Stimulated activated CD4-positive, alpha-beta T cell treated with anti-CD3 and anti-CD28 coated beads, TNF-alpha, amount 100 ng/mL, for 4 hours (primary cell): ENCODE measurements at regions not wholly inside any gene's neighbourhood (a gene's known extent, or its start where the extent isn't known, plus 50 kb on each side); places are given as distances from the start of the nearest gene placed in this dataset.
"Not testable (repeated sequence)": the region's sequence is repeated elsewhere in the genome, so short reads cannot be mapped to it uniquely, and the experiment has no call there.

ENCODE experiments used
- DNase-seq, 3 experiments: peaks; one replicate each; pipeline ENCODE4 v3.0.0-alpha.2; 2020; ENCODE audit warnings: low read depth in 3 of 3

GRCh38 chr9:42377530-42378417 lies 194.3 kb downstream of the SPATA31A6 start:
- not testable (repeated sequence) for DNase-seq

GRCh38 chr9:42378418-42378815 lies 195.0 kb downstream of the SPATA31A6 start:
- DNase-seq = no peak

- DNase-seq = not testable (repeated sequence)
These were observed 196.1 kb downstream of the SPATA31A6 start for GRCh38 chr9:42379602-42380001.

GRCh38 chr9:42384585-42384984 lies 201.1 kb downstream of the SPATA31A6 start:
- not testable (repeated sequence) for DNase-seq

GRCh38 chr9:42385574-42386120 lies 202.2 kb downstream of the SPATA31A6 start:
- DNase-seq = not testable (repeated sequence)

GRCh38 chr9:42386477-42386876 lies 203.0 kb downstream of the SPATA31A6 start:
- no peak for DNase-seq

GRCh38 chr9:42388146-42388690 lies 204.8 kb downstream of the SPATA31A6 start:
- no peak for DNase-seq

GRCh38 chr9:42388846-42389245 lies 205.4 kb downstream of the SPATA31A6 start:
- DNase-seq = no peak

GRCh38 chr9:42392773-42393455 lies 209.5 kb downstream of the SPATA31A6 start:
- not testable (repeated sequence) for DNase-seq

- no peak for DNase-seq
These were observed 212.9 kb downstream of the SPATA31A6 start for GRCh38 chr9:42396318-42396717.

GRCh38 chr9:42397336-42397735 lies 213.9 kb downstream of the SPATA31A6 start:
- not testable (repeated sequence) for DNase-seq

GRCh38 chr9:42402919-42403318 lies 219.5 kb downstream of the SPATA31A6 start:
- DNase-seq = not testable (repeated sequence)

- not testable (repeated sequence) for DNase-seq
These were observed 226.1 kb downstream of the SPATA31A6 start for GRCh38 chr9:42409581-42409980.

GRCh38 chr9:42412354-42412753 lies 228.9 kb downstream of the SPATA31A6 start:
- not testable (repeated sequence) for DNase-seq

- DNase-seq = not testable (repeated sequence)
These were observed 231.4 kb downstream of the SPATA31A6 start for GRCh38 chr9:42414865-42415264.

GRCh38 chr9:42419652-42420051 lies 236.2 kb downstream of the SPATA31A6 start:
- not testable (repeated sequence) for DNase-seq

- DNase-seq = not testable (repeated sequence)
These were observed 236.9 kb downstream of the SPATA31A6 start for GRCh38 chr9:42420324-42420723.

- DNase-seq = not testable (repeated sequence)
These were observed 238.2 kb downstream of the SPATA31A6 start for GRCh38 chr9:42421630-42422029.

- DNase-seq = not testable (repeated sequence)
These were observed 247.5 kb downstream of the SPATA31A6 start for GRCh38 chr9:42430674-42431615.

GRCh38 chr9:42431616-42432010 lies 248.2 kb downstream of the SPATA31A6 start:
- not testable (repeated sequence) for DNase-seq
